ENCODE measurements at regions not wholly inside any gene's neighbourhood (a gene's known extent, or its start where the extent isn't known, plus 50 kb on each side); places are given as distances from the start of the nearest gene placed in this dataset.

GRCh38 chr1:2912424-2913061 is 108.7 kb upstream of the ACTRT2 start:
- ATAC-seq (ENCODE audit: low read depth): no peak

GRCh38 chr1:2913091-2913490 is 108.2 kb upstream of the ACTRT2 start:
- no peak for ATAC-seq (ENCODE audit: low read depth)
- no peaks in the 10 kb centered on the region for H3K27me3 ChIP-seq (ENCODE audit: insufficient read depth, poor library complexity, severe bottlenecking)
- H3K27ac ChIP-seq (ENCODE audit: poor library complexity, severe bottlenecking): no peak overlapping the region
- peaks cover 1% of the 10 kb centered on the region for H3K9me3 ChIP-seq (ENCODE audit: severe bottlenecking)
- no peak for DNase-seq (ENCODE audit: low spot score)
- H3K4me1 ChIP-seq (ENCODE audit: insufficient read depth, poor library complexity, severe bottlenecking): no peaks in the 10 kb centered on the region
- TF ChIP-seq CTCF (IDR thresholded peaks at IDR 0.05; ENCODE audit: poor library complexity, severe bottlenecking): no peak
- no peaks in the 10 kb centered on the region for H3K36me3 ChIP-seq (ENCODE audit: low read depth)
- H3K4me3 ChIP-seq (ENCODE audit: severe bottlenecking): no peak overlapping the region

More at GRCh38 chr1:2912424-2913061, 108.7 kb upstream of the ACTRT2 start:
- Histone ChIP-seq H3K9me3 (ENCODE audit: severe bottlenecking) (peaks cover under 1% of the 10 kb centered on the region), H3K27me3 (ENCODE audit: insufficient read depth, poor library complexity, severe bottlenecking) (no peaks in the 10 kb centered on the region), H3K27ac (ENCODE audit: poor library complexity, severe bottlenecking) (no peak overlapping the region), H3K4me1 (ENCODE audit: insufficient read depth, poor library complexity, severe bottlenecking) (no peaks in the 10 kb centered on the region), H3K4me3 (ENCODE audit: severe bottlenecking) (no peak overlapping the region), H3K36me3 (ENCODE audit: low read depth) (no peaks in the 10 kb centered on the region)
- DNase-seq (ENCODE audit: low spot score): no peak
- no peak for TF ChIP-seq CTCF (IDR thresholded peaks at IDR 0.05; ENCODE audit: poor library complexity, severe bottlenecking)

- DNase-seq (ENCODE audit: low spot score) (no peak), ATAC-seq (ENCODE audit: low read depth) (no peak)
- H3K9me3 ChIP-seq (ENCODE audit: severe bottlenecking): peaks cover 1% of the 10 kb centered on the region
- H3K4me3 ChIP-seq (ENCODE audit: severe bottlenecking): no peak overlapping the region
- H3K27me3 ChIP-seq (ENCODE audit: insufficient read depth, poor library complexity, severe bottlenecking): no peaks in the 10 kb centered on the region
- no peaks in the 10 kb centered on the region for H3K36me3 ChIP-seq (ENCODE audit: low read depth)
- no peak for TF ChIP-seq CTCF (IDR thresholded peaks at IDR 0.05; ENCODE audit: poor library complexity, severe bottlenecking)
- no peak overlapping the region for H3K27ac ChIP-seq (ENCODE audit: poor library complexity, severe bottlenecking)
- H3K4me1 ChIP-seq (ENCODE audit: insufficient read depth, poor library complexity, severe bottlenecking): no peaks in the 10 kb centered on the region
These were observed 106.6 kb upstream of the ACTRT2 start for GRCh38 chr1:2914702-2915101.

GRCh38 chr1:2916153-2916552 is 105.1 kb upstream of the ACTRT2 start:
- no peaks in the 10 kb centered on the region for H3K27me3 ChIP-seq (ENCODE audit: insufficient read depth, poor library complexity, severe bottlenecking)

More at GRCh38 chr1:2916153-2916552, 105.1 kb upstream of the ACTRT2 start:
- Histone ChIP-seq H3K4me3 (ENCODE audit: severe bottlenecking) (no peak overlapping the region), H3K9me3 (ENCODE audit: severe bottlenecking) (peaks cover 1% of the 10 kb centered on the region), H3K4me1 (ENCODE audit: insufficient read depth, poor library complexity, severe bottlenecking) (no peaks in the 10 kb centered on the region), H3K36me3 (ENCODE audit: low read depth) (no peaks in the 10 kb centered on the region), H3K27ac (ENCODE audit: poor library complexity, severe bottlenecking) (no peak overlapping the region)
- no peak for DNase-seq (ENCODE audit: low spot score)
- no peak for ATAC-seq (ENCODE audit: low read depth)
- TF ChIP-seq CTCF (IDR thresholded peaks at IDR 0.05; ENCODE audit: poor library complexity, severe bottlenecking): no peak
